GM23338 (cell line): ENCODE measurements at regions not wholly inside any gene's neighbourhood (a gene's known extent, or its start where the extent isn't known, plus 50 kb on each side); places are given as distances from the start of the nearest gene placed in this dataset.

ENCODE experiments used
- ATAC-seq: fragments of 200-7000 bp; cut with Tn5 transposase; 3 replicates; pipeline ENCODE4 v1.9.1; 2020
- DNase-seq: peaks from one replicate; pipeline ENCODE4 v3.0.0-alpha.2; 2015; ENCODE audit warnings: low spot score
- H2AFZ ChIP-seq: fragments of 200-600 bp; sonication (generic); 2 replicates; pipeline ENCODE4 v1.8.0; 2016; ENCODE audit warnings: antibody characterized with exemption, mild to moderate bottlenecking, moderate library complexity
- H3F3A ChIP-seq: fragments of 200-600 bp; sonication (generic); replicated peaks from 2 replicates; pipeline ENCODE4 v1.8.0; 2017; ENCODE audit warnings: antibody characterized with exemption, mixed run types, low read depth
- H3K27ac ChIP-seq: fragments of 200-600 bp; sonication (generic); 2 replicates; pipeline ENCODE4 v1.6.1; 2016; ENCODE audit warnings: low read depth
- H3K27me3 ChIP-seq: fragments of 200-600 bp; sonication (generic); 2 replicates; pipeline ENCODE4 v1.8.0; 2016; ENCODE audit warnings: mild to moderate bottlenecking, mixed run types, moderate library complexity; ENCODE audit not compliant: insufficient read depth
- H3K36me3 ChIP-seq: fragments of 200-600 bp; sonication (generic); 2 replicates; pipeline ENCODE4 v1.8.0; 2016; ENCODE audit warnings: mild to moderate bottlenecking; ENCODE audit not compliant: insufficient read depth
- H3K4me1 ChIP-seq: fragments of 200-600 bp; sonication (generic); 2 replicates; pipeline ENCODE4 v1.8.0; 2016; ENCODE audit warnings: mild to moderate bottlenecking, moderate library complexity; ENCODE audit not compliant: insufficient read depth
- H3K4me2 ChIP-seq: fragments of 200-600 bp; sonication (generic); 2 replicates; pipeline ENCODE4 v1.7.1; 2017; ENCODE audit warnings: mixed run types
- H3K4me3 ChIP-seq: fragments of 200-600 bp; sonication (generic); 2 replicates; pipeline ENCODE4 v1.6.1; 2016; ENCODE audit warnings: mixed run types
- H3K79me2 ChIP-seq: fragments of 200-600 bp; sonication (generic); replicated peaks from 2 replicates; pipeline ENCODE4 v1.8.0; 2017; ENCODE audit warnings: mild to moderate bottlenecking; ENCODE audit not compliant: insufficient read depth
- H3K9me2 ChIP-seq: fragments of 200-600 bp; sonication (generic); 2 replicates; pipeline ENCODE4 v1.8.0; 2017; ENCODE audit not compliant: insufficient read depth
- H4K20me1 ChIP-seq: fragments of 200-600 bp; sonication (generic); replicated peaks from 2 replicates; pipeline ENCODE4 v1.8.0; 2017; ENCODE audit warnings: mild to moderate bottlenecking; ENCODE audit not compliant: insufficient read depth
- H3K27ac Mint-ChIP-seq: 2 replicates; pipeline ENCODE4 v1.8.0; 2020; ENCODE audit warnings: inconsistent platforms, mild to moderate bottlenecking, moderate library complexity, mixed read lengths
- H3K27me3 Mint-ChIP-seq: 3 replicates; pipeline ENCODE4 v1.8.0; 2022; ENCODE audit warnings: low read depth, mild to moderate bottlenecking, moderate library complexity, mixed read lengths, inconsistent platforms; ENCODE audit not compliant: insufficient read depth, poor library complexity
- H3K36me3 Mint-ChIP-seq: 3 replicates; pipeline ENCODE4 v1.8.0; 2021; ENCODE audit warnings: low read depth, mild to moderate bottlenecking, inconsistent platforms, moderate library complexity, mixed read lengths
- H3K4me1 Mint-ChIP-seq: 3 replicates; pipeline ENCODE4 v1.8.0; 2020; ENCODE audit warnings: mild to moderate bottlenecking, inconsistent platforms, mixed read lengths
- H3K4me3 Mint-ChIP-seq: 3 replicates; pipeline ENCODE4 v1.8.0; 2021; ENCODE audit warnings: moderate library complexity, mild to moderate bottlenecking, inconsistent platforms, mixed read lengths
- H3K9me3 Mint-ChIP-seq: 3 replicates; pipeline ENCODE4 v1.8.0; 2020; ENCODE audit warnings: moderate library complexity, mild to moderate bottlenecking, inconsistent platforms, mixed read lengths
- CREB1 ChIP-seq: fragments of 250-450 bp; sonication (Bioruptor Pico); IDR thresholded peaks from 2 replicates; pipeline ENCODE4 v1.5.0; 2020; ENCODE audit warnings: low read depth, mild to moderate bottlenecking, moderate library complexity
- EZH2phosphoT487 ChIP-seq: fragments of 200-600 bp; sonication (generic); IDR thresholded peaks from one replicate; pipeline ENCODE4 v1.8.1; 2018; ENCODE audit warnings: antibody characterized with exemption; ENCODE audit not compliant: unreplicated experiment
- JUNB ChIP-seq: IDR thresholded peaks from one replicate; pipeline ENCODE4 v1.6.1; 2016; ENCODE audit warnings: antibody characterized with exemption; ENCODE audit not compliant: unreplicated experiment
- NANOG ChIP-seq: IDR thresholded peaks from 2 replicates; pipeline ENCODE4 v1.6.1; 2016; ENCODE audit warnings: antibody characterized with exemption, borderline replicate concordance
- POLR2AphosphoS5 ChIP-seq: IDR thresholded peaks from 2 replicates; pipeline ENCODE4 v1.6.1; 2016; ENCODE audit warnings: antibody characterized with exemption, low read depth
- STAT1 ChIP-seq: IDR thresholded peaks from one replicate; pipeline ENCODE4 v1.6.1; 2016; ENCODE audit warnings: antibody characterized with exemption; ENCODE audit not compliant: unreplicated experiment
- ZNF114 ChIP-seq: fragments of 250-450 bp; sonication (Bioruptor Pico); IDR thresholded peaks from 2 replicates; pipeline ENCODE4 v1.5.0; 2020; ENCODE audit warnings: mild to moderate bottlenecking, moderate library complexity
- ZNF331 ChIP-seq: fragments of 250-450 bp; sonication (Bioruptor Pico); IDR thresholded peaks from 2 replicates; pipeline ENCODE4 v1.5.0; 2020; ENCODE audit warnings: low read depth, mild to moderate bottlenecking, moderate library complexity
- TF ChIP-seq, protein P1 (sequence below): IDR thresholded peaks from 2 replicates; pipeline ENCODE4 v1.6.1; 2016; ENCODE audit warnings: antibody characterized with exemption
- TF ChIP-seq, protein P2 (sequence below): IDR thresholded peaks from one replicate; pipeline ENCODE4 v1.6.1; 2018; ENCODE audit warnings: antibody characterized with exemption; ENCODE audit not compliant: unreplicated experiment
- TF ChIP-seq, protein P3 (sequence below): fragments of 250-450 bp; sonication (Bioruptor Pico); IDR thresholded peaks from 2 replicates; pipeline ENCODE4 v1.5.0; 2020; ENCODE audit warnings: mild to moderate bottlenecking, moderate library complexity
- TF ChIP-seq, protein P4 (sequence below), 2 experiments: fragments of 200-600 bp in 1 of 2; sonication (generic) in 1 of 2; conservative IDR thresholded peaks; 2 replicates each; pipeline versions ENCODE4 v1.5.1 to v1.6.1; 2016 to 2017; ENCODE audit warnings: antibody characterized with exemption in 2 of 2, low read depth in 2 of 2, mild to moderate bottlenecking in 2 of 2, moderate library complexity in 1 of 2

DNA sequence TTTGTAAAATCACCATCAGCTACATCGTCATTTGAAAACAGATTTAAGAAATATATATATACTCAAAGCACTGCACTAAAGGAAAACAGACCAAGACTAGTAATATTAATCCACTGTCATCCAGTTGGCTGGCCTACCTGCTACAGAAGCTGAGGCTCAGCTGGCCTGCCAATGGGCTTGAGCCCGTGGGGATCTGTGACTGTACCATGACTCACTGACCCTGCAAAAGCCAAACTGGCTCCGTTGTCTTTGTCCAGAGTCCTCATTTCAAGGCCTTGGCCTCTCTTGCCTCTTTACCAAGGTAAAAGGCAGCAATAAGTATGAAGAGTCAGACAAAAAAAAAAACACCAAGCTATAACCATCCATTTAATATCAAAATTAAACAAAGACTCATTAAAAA lies 463.5 kb upstream of the RASGRP1 start (continued):
- TF ChIP-seq, protein P1, sequence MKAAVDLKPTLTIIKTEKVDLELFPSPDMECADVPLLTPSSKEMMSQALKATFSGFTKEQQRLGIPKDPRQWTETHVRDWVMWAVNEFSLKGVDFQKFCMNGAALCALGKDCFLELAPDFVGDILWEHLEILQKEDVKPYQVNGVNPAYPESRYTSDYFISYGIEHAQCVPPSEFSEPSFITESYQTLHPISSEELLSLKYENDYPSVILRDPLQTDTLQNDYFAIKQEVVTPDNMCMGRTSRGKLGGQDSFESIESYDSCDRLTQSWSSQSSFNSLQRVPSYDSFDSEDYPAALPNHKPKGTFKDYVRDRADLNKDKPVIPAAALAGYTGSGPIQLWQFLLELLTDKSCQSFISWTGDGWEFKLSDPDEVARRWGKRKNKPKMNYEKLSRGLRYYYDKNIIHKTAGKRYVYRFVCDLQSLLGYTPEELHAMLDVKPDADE: no peak
- TF ChIP-seq ZNF114 (CRISPR knock-in tag) (no peak), CREB1 (no peak), ZNF331 (CRISPR knock-in tag) (no peak)
- TF ChIP-seq, protein P2, sequence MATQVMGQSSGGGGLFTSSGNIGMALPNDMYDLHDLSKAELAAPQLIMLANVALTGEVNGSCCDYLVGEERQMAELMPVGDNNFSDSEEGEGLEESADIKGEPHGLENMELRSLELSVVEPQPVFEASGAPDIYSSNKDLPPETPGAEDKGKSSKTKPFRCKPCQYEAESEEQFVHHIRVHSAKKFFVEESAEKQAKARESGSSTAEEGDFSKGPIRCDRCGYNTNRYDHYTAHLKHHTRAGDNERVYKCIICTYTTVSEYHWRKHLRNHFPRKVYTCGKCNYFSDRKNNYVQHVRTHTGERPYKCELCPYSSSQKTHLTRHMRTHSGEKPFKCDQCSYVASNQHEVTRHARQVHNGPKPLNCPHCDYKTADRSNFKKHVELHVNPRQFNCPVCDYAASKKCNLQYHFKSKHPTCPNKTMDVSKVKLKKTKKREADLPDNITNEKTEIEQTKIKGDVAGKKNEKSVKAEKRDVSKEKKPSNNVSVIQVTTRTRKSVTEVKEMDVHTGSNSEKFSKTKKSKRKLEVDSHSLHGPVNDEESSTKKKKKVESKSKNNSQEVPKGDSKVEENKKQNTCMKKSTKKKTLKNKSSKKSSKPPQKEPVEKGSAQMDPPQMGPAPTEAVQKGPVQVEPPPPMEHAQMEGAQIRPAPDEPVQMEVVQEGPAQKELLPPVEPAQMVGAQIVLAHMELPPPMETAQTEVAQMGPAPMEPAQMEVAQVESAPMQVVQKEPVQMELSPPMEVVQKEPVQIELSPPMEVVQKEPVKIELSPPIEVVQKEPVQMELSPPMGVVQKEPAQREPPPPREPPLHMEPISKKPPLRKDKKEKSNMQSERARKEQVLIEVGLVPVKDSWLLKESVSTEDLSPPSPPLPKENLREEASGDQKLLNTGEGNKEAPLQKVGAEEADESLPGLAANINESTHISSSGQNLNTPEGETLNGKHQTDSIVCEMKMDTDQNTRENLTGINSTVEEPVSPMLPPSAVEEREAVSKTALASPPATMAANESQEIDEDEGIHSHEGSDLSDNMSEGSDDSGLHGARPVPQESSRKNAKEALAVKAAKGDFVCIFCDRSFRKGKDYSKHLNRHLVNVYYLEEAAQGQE: no peak

DNA sequence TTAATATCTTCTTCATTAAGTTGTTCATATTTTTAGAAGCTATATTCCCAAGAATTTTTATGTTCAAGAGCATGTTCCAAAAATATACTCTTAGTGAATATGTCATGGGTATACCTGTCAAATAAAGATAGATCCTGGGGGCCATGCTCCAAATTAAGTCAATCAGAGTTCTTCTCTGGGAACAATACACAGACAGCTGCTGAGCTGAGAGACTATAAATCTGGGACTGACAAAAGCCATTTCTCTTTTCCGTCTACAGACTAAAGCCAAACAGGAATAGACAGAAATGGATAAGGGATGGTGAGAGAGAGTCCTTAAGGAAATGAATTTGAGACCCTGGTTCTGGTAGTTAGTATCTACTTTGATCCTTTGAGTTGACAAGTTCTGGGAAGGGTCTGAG lies 465.1 kb upstream of the RASGRP1 start:
- H3K9me3 Mint-ChIP-seq: no peaks in the 10 kb centered on the region
- H4K20me1 ChIP-seq: no peaks in the 10 kb centered on the region
- H3K27ac Mint-ChIP-seq: no peak overlapping the region
- peaks cover 18% of the 10 kb centered on the region for H3K4me1 Mint-ChIP-seq
- H3K4me3 ChIP-seq: no peak overlapping the region
- H3K9me2 ChIP-seq: no peaks in the 10 kb centered on the region
- no peaks in the 10 kb centered on the region for H3K27me3 Mint-ChIP-seq
- no peak overlapping the region for H3K4me2 ChIP-seq
- no peaks in the 10 kb centered on the region for H3K36me3 Mint-ChIP-seq
- H3K27ac ChIP-seq: no peak overlapping the region
- H3K36me3 ChIP-seq: no peaks in the 10 kb centered on the region
- no peaks in the 10 kb centered on the region for H3K79me2 ChIP-seq
- H3K4me3 Mint-ChIP-seq: no peak overlapping the region
- DNase-seq: no peak
- no peak overlapping the region for H2AFZ ChIP-seq
- H3K4me1 ChIP-seq: peaks cover under 1% of the 10 kb centered on the region
- no peaks in the 10 kb centered on the region for H3K27me3 ChIP-seq
- ATAC-seq: no peak
- no peaks in the 10 kb centered on the region for H3F3A ChIP-seq
- TF ChIP-seq ZNF114 (CRISPR knock-in tag) (no peak), ZNF331 (CRISPR knock-in tag) (no peak), JUNB (no peak), STAT1 (no peak), POLR2AphosphoS5 (no peak), CREB1 (no peak), NANOG (no peak), EZH2phosphoT487 (no peak)
- TF ChIP-seq, protein P3, sequence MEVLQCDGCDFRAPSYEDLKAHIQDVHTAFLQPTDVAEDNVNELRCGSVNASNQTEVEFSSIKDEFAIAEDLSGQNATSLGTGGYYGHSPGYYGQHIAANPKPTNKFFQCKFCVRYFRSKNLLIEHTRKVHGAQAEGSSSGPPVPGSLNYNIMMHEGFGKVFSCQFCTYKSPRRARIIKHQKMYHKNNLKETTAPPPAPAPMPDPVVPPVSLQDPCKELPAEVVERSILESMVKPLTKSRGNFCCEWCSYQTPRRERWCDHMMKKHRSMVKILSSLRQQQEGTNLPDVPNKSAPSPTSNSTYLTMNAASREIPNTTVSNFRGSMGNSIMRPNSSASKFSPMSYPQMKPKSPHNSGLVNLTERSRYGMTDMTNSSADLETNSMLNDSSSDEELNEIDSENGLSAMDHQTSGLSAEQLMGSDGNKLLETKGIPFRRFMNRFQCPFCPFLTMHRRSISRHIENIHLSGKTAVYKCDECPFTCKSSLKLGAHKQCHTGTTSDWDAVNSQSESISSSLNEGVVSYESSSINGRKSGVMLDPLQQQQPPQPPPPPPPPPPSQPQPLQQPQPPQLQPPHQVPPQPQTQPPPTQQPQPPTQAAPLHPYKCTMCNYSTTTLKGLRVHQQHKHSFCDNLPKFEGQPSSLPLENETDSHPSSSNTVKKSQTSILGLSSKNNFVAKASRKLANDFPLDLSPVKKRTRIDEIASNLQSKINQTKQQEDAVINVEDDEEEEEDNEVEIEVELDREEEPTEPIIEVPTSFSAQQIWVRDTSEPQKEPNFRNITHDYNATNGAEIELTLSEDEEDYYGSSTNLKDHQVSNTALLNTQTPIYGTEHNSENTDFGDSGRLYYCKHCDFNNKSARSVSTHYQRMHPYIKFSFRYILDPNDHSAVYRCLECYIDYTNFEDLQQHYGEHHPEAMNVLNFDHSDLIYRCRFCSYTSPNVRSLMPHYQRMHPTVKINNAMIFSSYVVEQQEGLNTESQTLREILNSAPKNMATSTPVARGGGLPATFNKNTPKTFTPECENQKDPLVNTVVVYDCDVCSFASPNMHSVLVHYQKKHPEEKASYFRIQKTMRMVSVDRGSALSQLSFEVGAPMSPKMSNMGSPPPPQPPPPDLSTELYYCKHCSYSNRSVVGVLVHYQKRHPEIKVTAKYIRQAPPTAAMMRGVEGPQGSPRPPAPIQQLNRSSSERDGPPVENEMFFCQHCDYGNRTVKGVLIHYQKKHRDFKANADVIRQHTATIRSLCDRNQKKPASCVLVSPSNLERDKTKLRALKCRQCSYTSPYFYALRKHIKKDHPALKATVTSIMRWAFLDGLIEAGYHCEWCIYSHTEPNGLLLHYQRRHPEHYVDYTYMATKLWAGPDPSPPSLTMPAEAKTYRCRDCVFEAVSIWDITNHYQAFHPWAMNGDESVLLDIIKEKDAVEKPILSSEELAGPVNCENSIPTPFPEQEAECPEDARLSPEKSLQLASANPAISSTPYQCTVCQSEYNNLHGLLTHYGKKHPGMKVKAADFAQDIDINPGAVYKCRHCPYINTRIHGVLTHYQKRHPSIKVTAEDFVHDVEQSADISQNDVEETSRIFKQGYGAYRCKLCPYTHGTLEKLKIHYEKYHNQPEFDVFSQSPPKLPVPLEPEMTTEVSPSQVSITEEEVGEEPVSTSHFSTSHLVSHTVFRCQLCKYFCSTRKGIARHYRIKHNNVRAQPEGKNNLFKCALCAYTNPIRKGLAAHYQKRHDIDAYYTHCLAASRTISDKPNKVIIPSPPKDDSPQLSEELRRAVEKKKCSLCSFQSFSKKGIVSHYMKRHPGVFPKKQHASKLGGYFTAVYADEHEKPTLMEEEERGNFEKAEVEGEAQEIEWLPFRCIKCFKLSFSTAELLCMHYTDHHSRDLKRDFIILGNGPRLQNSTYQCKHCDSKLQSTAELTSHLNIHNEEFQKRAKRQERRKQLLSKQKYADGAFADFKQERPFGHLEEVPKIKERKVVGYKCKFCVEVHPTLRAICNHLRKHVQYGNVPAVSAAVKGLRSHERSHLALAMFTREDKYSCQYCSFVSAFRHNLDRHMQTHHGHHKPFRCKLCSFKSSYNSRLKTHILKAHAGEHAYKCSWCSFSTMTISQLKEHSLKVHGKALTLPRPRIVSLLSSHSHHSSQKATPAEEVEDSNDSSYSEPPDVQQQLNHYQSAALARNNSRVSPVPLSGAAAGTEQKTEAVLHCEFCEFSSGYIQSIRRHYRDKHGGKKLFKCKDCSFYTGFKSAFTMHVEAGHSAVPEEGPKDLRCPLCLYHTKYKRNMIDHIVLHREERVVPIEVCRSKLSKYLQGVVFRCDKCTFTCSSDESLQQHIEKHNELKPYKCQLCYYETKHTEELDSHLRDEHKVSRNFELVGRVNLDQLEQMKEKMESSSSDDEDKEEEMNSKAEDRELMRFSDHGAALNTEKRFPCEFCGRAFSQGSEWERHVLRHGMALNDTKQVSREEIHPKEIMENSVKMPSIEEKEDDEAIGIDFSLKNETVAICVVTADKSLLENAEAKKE: no peak
- TF ChIP-seq, protein P4, sequence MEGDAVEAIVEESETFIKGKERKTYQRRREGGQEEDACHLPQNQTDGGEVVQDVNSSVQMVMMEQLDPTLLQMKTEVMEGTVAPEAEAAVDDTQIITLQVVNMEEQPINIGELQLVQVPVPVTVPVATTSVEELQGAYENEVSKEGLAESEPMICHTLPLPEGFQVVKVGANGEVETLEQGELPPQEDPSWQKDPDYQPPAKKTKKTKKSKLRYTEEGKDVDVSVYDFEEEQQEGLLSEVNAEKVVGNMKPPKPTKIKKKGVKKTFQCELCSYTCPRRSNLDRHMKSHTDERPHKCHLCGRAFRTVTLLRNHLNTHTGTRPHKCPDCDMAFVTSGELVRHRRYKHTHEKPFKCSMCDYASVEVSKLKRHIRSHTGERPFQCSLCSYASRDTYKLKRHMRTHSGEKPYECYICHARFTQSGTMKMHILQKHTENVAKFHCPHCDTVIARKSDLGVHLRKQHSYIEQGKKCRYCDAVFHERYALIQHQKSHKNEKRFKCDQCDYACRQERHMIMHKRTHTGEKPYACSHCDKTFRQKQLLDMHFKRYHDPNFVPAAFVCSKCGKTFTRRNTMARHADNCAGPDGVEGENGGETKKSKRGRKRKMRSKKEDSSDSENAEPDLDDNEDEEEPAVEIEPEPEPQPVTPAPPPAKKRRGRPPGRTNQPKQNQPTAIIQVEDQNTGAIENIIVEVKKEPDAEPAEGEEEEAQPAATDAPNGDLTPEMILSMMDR (conservative IDR thresholded peaks at IDR 0.05; ENCODE audit: low read depth in 2 of 2): no peak
- TF ChIP-seq, protein P1: no peak
